Spleen (tissue), 11 donors: ENCODE measurements at regions not wholly inside any gene's neighbourhood (a gene's known extent, or its start where the extent isn't known, plus 50 kb on each side); places are given as distances from the start of the nearest gene placed in this dataset.

Source experiments
- DNase-seq: peaks from one replicate; pipeline ENCODE4 v3.0.0-alpha.2; 2020
- H3K27ac ChIP-seq, 8 donors: fragments of 200-600 bp; sonication (generic) in 7 of 8; 1 replicate in 4 of 8; 2 replicates in 4 of 8; pipeline versions ENCODE4 v1.5.0 to v1.8.0; 2016 to 2021; ENCODE audit warnings: inconsistent platforms in 4 of 8, mild to moderate bottlenecking in 4 of 8, moderate library complexity in 1 of 8
- H3K27me3 ChIP-seq, 7 donors: fragments of 200-600 bp; sonication (generic) in 6 of 7; replicated peaks in 1 of 7; 1 replicate in 4 of 7; 2 replicates in 3 of 7; pipeline versions ENCODE4 v1.5.0 to v1.8.0; 2016 to 2021; ENCODE audit warnings: inconsistent platforms in 3 of 7, mild to moderate bottlenecking in 1 of 7
- H3K36me3 ChIP-seq, 6 donors: fragments of 200-600 bp; sonication (generic) in 5 of 6; 1 replicate in 4 of 6; 2 replicates in 2 of 6; pipeline versions ENCODE4 v1.5.0 to v1.8.0; 2016 to 2021; ENCODE audit warnings: inconsistent platforms in 2 of 6
- H3K4me1 ChIP-seq, 6 donors: fragments of 200-600 bp; sonication (generic) in 5 of 6; 1 replicate in 3 of 6; 2 replicates in 3 of 6; pipeline versions ENCODE4 v1.5.0 to v1.8.0; 2016 to 2021; ENCODE audit warnings: inconsistent platforms in 3 of 6
- H3K4me3 ChIP-seq, 8 donors: fragments of 200-600 bp; sonication (generic) in 7 of 8; 1 replicate in 4 of 8; 2 replicates in 4 of 8; pipeline versions ENCODE4 v1.5.0 to v1.8.0; 2016 to 2021; ENCODE audit warnings: inconsistent platforms in 4 of 8, mild to moderate bottlenecking in 4 of 8, moderate library complexity in 2 of 8
- H3K9me3 ChIP-seq, 8 donors: fragments of 200-600 bp; sonication (generic) in 7 of 8; 1 replicate in 4 of 8; 2 replicates in 4 of 8; pipeline versions ENCODE4 v1.5.0 to v1.8.0; 2016 to 2021; ENCODE audit warnings: inconsistent platforms in 4 of 8
- POLR2A ChIP-seq, 3 donors: fragments of 450-650 bp; IDR thresholded peaks; one replicate each; pipeline ENCODE4 v1.5.1; 2017; ENCODE audit warnings: antibody characterized with exemption in 3 of 3, mild to moderate bottlenecking in 1 of 3
- POLR2AphosphoS5 ChIP-seq, 3 donors: sonication (generic); formaldehyde crosslinking; IDR thresholded peaks; one replicate each; pipeline ENCODE4 v1.5.1; 2017; ENCODE audit warnings: antibody characterized with exemption in 3 of 3
- WGBS, 5 donors: extraction: QIAGEN DNeasy Blood & Tissue Kit in 3 of 5; methylation state at CpG; one replicate each; pipeline versions ENCODE4 v1.1.5 to v1.1.7; 2013 to 2018; 5-methylcytosine and 5-hydroxymethylcytosine counted together
- intact Hi-C: fragments of 100-400 bp; cut with DNase I; formaldehyde crosslinking; loops from one replicate; pipeline ENCODE4 v1.15.0; 2023; ENCODE audit warnings: low total_unique reads
- TF ChIP-seq, protein P1 (sequence below), 11 experiments: fragments of 200-600 bp in 7 of 11; fragments of 450-650 bp in 4 of 11; sonication (generic) in 4 of 11; IDR thresholded peaks in 8 of 11; conservative IDR thresholded peaks in 3 of 11; 1 replicate in 7 of 11; 2 replicates in 4 of 11; pipeline versions ENCODE4 v1.4.0 to v1.8.0; 2016 to 2021; ENCODE audit warnings: antibody characterized with exemption in 11 of 11, inconsistent platforms in 4 of 11, mild to moderate bottlenecking in 1 of 11
- donor health status: healthy with polysubstance abuse.
- donor health status: DM: no; HTN: no; CAD: no; lungs with moderate emphysema.
- donor health status: DM: no; HTN: no; CAD: no.
- donor health status: Bipolar disorder and iron deficiency.
- donor health status: healthy.
- donor health status: DM: no; HTN: no; CAD: no.
- donor health status: DM: yes; HTN: yes; CAD: no.

DNA sequence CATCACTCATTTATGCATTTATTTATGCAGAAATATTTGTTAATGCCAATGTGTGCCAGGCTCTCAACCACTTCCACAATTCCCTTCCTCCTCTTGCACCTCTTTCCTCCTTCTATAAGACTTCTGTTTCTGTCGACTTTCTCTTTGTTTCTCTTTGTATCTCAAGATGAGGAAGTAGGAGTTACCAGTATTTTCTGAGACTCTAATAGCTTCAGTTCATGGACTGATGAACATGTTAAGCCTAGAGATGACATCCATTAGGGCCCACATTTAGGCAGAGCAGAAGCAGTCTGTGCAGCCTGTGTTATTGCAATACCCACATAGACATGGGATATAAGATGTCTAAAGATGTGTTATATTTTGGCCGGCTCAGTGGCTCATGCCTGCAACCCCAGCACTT is 241.8 kb upstream of the SMIM31 start:
- no peak overlapping the region for H3K4me3 ChIP-seq
- H3K36me3 ChIP-seq: no peaks in the 10 kb centered on the region
- no peak overlapping the region for H3K27ac ChIP-seq
- WGBS, 5 donors: 24 to 55% (median 43%) methylated on average over 1 to 2 of the region's 2 CpGs
- no peaks in the 10 kb centered on the region for H3K27me3 ChIP-seq
- H3K9me3 ChIP-seq: peaks cover 0 to 13% (median 5%) of the 10 kb centered on the region in 8 donors
- TF ChIP-seq POLR2A (IDR thresholded peaks at IDR 0.05): no peak
- TF ChIP-seq POLR2AphosphoS5 (IDR thresholded peaks at IDR 0.05): no peak
- TF ChIP-seq, protein P1, sequence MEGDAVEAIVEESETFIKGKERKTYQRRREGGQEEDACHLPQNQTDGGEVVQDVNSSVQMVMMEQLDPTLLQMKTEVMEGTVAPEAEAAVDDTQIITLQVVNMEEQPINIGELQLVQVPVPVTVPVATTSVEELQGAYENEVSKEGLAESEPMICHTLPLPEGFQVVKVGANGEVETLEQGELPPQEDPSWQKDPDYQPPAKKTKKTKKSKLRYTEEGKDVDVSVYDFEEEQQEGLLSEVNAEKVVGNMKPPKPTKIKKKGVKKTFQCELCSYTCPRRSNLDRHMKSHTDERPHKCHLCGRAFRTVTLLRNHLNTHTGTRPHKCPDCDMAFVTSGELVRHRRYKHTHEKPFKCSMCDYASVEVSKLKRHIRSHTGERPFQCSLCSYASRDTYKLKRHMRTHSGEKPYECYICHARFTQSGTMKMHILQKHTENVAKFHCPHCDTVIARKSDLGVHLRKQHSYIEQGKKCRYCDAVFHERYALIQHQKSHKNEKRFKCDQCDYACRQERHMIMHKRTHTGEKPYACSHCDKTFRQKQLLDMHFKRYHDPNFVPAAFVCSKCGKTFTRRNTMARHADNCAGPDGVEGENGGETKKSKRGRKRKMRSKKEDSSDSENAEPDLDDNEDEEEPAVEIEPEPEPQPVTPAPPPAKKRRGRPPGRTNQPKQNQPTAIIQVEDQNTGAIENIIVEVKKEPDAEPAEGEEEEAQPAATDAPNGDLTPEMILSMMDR (IDR thresholded peaks at IDR 0.05 in 8 of 11, conservative IDR thresholded peaks at IDR 0.05 in 3 of 11): no peak
- no peak for DNase-seq
- H3K4me1 ChIP-seq: no peaks in the 10 kb centered on the region
- intact Hi-C loops: no loop called here

DNA sequence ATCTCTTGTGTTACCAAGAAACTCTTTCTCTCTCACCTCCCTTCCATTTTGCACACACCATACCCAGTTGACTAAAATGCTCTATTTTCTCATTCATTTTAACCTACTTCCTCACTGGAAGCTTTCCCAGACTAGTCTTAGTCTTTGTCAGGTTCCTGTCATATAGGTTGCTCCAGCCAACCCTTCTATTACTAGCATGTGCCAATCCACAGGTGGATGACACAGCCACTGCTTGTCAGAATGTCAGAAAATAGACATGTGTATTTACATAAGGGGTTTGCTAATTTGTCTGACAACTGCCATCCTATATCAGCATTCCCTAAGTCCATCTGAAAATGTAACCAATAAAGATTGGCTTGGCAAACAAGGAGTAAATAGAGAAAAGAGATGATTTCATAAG is 239.2 kb upstream of the SMIM31 start:
- TF ChIP-seq, protein P1 (IDR thresholded peaks at IDR 0.05 in 8 of 11, conservative IDR thresholded peaks at IDR 0.05 in 3 of 11): no peak
- TF ChIP-seq POLR2A (IDR thresholded peaks at IDR 0.05) (no peak), POLR2AphosphoS5 (IDR thresholded peaks at IDR 0.05) (no peak)
- no peak for DNase-seq
- Histone ChIP-seq H3K4me1 (no peaks in the 10 kb centered on the region), H3K27me3 (no peaks in the 10 kb centered on the region), H3K36me3 (no peaks in the 10 kb centered on the region), H3K27ac (no peak overlapping the region), H3K9me3 (peaks cover 0 to 29% (median 5%) of the 10 kb centered on the region in 8 donors), H3K4me3 (no peak overlapping the region)
- intact Hi-C loops: no loop called here

DNA sequence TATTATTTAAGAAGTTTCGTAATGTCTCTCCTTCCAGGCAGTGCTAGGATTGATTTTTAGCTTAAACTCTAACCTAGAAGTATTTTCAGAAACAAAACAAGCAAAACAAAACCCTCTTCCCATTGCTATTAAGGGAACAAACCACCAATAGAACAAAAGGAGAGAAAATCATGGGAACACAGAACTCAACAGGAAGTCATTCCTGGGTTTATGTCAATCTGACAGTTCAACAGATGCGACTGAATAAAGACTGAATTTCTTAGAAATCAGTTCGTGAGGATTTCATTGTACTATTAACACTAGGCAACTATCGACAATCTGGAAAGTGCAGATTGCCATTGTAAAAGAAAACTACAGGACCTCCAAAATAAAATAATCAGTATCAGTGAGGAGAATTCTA is 229.1 kb upstream of the SMIM31 start:
- TF ChIP-seq POLR2AphosphoS5 (IDR thresholded peaks at IDR 0.05): no peak
- TF ChIP-seq, protein P1 (IDR thresholded peaks at IDR 0.05 in 8 of 11, conservative IDR thresholded peaks at IDR 0.05 in 3 of 11): no peak
- no peak for TF ChIP-seq POLR2A (IDR thresholded peaks at IDR 0.05)
- Histone ChIP-seq H3K4me1 (no peaks in the 10 kb centered on the region), H3K27ac (no peak overlapping the region), H3K36me3 (no peaks in the 10 kb centered on the region), H3K9me3 (peaks cover 0 to 9% (median 1%) of the 10 kb centered on the region in 8 donors), H3K27me3 (no peaks in the 10 kb centered on the region), H3K4me3 (no peak overlapping the region)
- intact Hi-C loops: no loop called here
- DNase-seq: no peak
- 48 to 67% (median 63%) methylated on average over 4 of the region's 4 CpGs for WGBS, 5 donors

DNA sequence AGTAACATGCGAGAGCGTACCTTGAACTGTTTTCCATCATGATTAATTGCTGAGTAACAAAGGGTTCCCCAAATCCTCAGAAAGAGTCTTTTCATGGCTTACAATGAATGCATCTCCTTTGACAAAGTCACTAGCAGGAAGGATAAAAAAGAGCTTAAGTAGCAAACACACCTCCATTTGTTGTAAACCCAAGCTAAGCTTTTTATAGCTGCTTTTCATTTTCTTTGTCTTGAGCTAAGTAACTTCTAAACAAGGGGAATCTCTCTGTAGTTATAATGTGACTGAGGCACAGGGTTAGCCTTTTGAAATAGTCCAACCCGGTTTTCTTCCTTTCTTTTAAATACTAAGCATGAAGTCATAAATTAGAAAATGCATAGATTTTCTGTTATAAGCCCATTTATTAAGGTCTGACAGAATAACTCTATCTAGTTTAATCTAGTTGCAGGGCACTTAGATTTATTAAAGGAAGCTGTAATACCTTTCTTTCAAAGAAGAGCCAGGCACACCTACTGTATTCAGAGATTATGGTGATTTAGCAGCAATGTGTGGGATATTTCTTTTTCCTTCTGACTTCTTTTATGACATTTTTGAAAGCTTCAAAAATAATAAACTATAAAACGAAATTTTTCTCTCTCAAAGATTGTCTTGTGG is 226.9 kb upstream of the SMIM31 start:
- H3K36me3 ChIP-seq: no peaks in the 10 kb centered on the region

More for the DNA sequence above, 226.9 kb upstream of the SMIM31 start:
- peaks cover 0 to 3% (median 0%) of the 10 kb centered on the region in 8 donors for H3K9me3 ChIP-seq
- no peak overlapping the region for H3K4me3 ChIP-seq
- no peak for DNase-seq
- WGBS, 5 donors: 58 to 69% (median 60%) methylated on average over 4 of the region's 4 CpGs
- TF ChIP-seq, protein P1 (IDR thresholded peaks at IDR 0.05 in 8 of 11, conservative IDR thresholded peaks at IDR 0.05 in 3 of 11): no peak
- TF ChIP-seq POLR2AphosphoS5 (IDR thresholded peaks at IDR 0.05): no peak
- no peak for TF ChIP-seq POLR2A (IDR thresholded peaks at IDR 0.05)
- no peak overlapping the region for H3K27ac ChIP-seq
- H3K27me3 ChIP-seq: no peaks in the 10 kb centered on the region
- no peaks in the 10 kb centered on the region for H3K4me1 ChIP-seq
- intact Hi-C loops: no loop called here
